ENCODE measurements at regions not wholly inside any gene's neighbourhood (a gene's known extent, or its start where the extent isn't known, plus 50 kb on each side); places are given as distances from the start of the nearest gene placed in this dataset.
A peak's percentile ranks its signal among the peaks of the same experiment; 100 is the strongest.
"Not testable (repeated sequence)": the region's sequence is repeated elsewhere in the genome, so short reads cannot be mapped to it uniquely, and the experiment has no call there.

DNA sequence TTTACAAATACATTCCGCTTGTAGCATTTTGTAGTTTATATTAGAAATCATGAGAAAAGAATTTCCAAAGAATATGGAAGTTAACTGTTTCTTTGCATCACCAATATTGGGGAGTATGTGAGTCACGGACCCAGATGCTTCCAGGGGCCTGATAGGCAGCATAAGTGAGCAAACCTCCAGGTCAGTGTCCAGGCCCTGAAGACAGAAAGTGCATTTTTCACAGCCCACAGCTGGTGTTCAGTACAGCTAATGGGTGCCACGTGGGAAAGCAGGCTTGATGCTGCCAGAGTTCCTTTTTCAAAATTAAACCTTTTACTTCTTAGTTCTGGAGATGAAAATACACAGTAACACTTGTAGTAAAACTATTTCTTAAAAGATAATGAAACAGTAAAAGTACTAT is 454.4 kb upstream of the ACTBL2 start:
- intact Hi-C loops (cut with DNase I) = no loop called here
- DNase-seq = peak in 1 of 10 donors; percentile 58

- intact Hi-C loops (cut with DNase I) = no loop called here
- DNase-seq = no peak
Observed at GRCh38 chr5:57932761-57933160, 450.1 kb upstream of the ACTBL2 start.

DNA sequence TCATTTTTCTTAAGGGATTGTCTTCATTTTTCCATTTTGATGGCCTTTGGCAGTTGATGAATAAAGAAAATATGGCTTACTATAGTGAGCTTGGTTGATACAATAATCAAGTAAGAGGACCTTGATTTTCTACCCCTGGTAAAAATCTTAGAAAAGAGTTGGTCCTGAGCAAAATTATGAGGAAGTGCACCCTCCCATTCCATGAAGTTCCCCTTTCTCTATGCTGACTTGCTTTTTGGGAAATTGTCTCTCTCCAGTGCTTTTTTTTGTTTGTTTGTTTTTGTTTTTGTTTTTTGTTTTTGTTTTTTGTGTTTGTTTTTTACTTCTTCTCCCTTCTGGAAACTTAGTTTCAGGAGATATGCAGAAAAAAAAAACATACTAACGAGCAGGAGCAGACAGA is 449.2 kb upstream of the ACTBL2 start:
- DNase-seq = no peak
- intact Hi-C loops (cut with DNase I) = no loop called here

GRCh38 chr5:57931352-57931751 is 448.7 kb upstream of the ACTBL2 start:
- intact Hi-C loops (cut with DNase I) = no loop called here
- DNase-seq = no peak

DNA sequence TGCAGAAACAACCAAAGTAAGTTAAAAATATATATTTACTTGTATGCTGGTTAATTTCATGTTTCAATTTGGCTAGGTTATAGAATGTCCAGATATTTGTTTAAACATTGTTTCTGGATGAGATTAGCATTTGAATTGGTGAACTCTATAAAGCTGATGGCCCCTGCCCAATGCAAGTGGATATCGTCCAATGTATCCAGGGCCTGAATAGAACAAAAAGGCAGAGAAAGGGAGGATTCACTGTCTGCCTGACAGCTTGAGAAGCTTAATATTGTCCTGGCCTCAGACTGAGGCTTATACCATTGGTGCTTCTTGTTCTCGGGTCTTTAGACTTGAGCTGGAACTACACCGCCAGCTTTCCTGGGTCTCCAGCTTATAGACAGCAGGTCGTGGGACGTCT is 446.7 kb upstream of the ACTBL2 start:
- intact Hi-C loops (cut with DNase I) = no loop called here
- no peak for DNase-seq

DNA sequence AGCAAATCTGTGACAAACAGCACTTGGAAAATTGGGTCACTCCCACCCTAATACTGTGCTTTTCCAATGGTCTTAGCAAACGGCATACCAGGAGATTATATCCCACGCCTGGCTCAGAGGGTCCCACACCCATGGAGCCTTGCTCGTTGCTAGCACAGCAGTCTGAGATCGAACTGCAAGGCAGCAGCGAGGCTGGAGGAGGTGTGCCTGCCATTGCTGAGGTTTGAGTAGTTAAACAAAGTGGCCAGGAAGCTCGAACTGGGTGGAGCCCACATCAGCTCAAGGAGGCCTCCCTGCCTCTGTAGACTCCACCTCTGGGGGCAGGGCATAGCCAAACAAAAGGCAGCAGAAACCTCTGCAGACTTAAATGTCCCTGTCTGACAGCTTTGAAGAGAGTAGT is 440.5 kb upstream of the ACTBL2 start:
- peak in 2 of 10 donors; percentile 53 to 68 for DNase-seq
- intact Hi-C loops (cut with DNase I) = not testable (repeated sequence)

DNA sequence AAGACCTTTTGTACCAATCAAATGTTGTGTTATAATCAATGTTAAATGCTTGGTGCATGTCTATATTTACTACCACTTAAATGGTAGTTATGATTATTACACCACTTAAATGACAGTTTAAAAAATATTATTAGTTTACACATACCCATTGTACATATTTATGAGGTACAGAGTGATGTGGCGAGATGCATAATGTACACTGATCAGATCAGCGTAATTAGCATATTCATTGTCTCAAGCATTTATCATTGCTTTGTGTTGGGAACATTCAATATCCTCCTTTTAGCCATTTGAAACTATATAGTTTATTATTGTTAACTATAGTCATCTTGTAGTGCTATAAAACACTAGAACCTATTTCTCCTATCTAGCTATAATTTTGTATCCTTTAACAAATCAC is 434.4 kb upstream of the ACTBL2 start:
- intact Hi-C loops (cut with DNase I) = no loop called here
- DNase-seq = no peak

DNA sequence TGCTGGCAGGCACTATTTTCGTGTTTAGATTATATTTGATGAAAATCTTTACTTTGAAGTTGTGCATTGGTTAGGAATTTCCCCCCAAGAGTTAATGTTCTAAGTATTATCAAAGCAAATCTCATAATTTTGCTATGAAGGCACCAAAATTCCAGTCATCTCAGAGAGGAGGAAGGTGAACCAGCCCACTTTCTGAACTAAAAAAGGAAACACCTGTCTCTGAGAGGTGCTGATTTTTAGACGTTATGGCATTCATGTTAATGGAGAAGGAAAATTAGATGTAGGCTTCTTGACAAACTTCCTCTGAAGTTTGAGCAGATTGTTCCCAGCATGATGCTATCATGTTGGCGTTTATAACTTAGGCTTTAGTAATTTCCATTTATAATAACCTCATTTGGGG is 432.9 kb upstream of the ACTBL2 start:
- no peak for DNase-seq
- intact Hi-C loops (cut with DNase I) = no loop called here

DNA sequence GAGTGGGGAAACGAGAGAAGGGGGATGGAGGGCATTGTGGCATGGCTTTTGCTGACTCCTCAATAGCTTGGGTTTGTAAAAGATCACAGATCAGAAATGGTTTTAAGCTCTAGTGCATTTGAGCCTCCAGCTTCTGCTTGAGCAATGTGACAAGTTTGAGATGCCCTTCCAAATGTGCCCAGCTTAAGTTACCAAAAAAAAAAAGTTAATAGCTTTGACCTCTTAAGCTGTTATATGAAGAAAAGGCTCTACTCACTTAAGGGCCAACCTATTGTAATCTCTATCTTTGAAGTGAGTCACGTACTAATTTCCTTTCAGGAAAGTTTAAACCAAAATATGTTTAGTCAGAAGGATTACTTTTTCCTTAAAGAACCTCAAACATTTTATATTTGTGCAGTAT is 428.8 kb upstream of the ACTBL2 start:
- intact Hi-C loops (cut with DNase I) = no loop called here
- DNase-seq = no peak

- no peak for DNase-seq
- intact Hi-C loops (cut with DNase I) = no loop called here
Observed at GRCh38 chr5:57906671-57907070, 424.1 kb upstream of the ACTBL2 start.

- DNase-seq = no peak
- intact Hi-C loops (cut with DNase I) = no loop called here
Observed at GRCh38 chr5:57903458-57903857, 420.8 kb upstream of the ACTBL2 start.

GRCh38 chr5:57902095-57902494 is 419.5 kb upstream of the ACTBL2 start:
- no peak for DNase-seq
- intact Hi-C loops (cut with DNase I) = no loop called here

DNA sequence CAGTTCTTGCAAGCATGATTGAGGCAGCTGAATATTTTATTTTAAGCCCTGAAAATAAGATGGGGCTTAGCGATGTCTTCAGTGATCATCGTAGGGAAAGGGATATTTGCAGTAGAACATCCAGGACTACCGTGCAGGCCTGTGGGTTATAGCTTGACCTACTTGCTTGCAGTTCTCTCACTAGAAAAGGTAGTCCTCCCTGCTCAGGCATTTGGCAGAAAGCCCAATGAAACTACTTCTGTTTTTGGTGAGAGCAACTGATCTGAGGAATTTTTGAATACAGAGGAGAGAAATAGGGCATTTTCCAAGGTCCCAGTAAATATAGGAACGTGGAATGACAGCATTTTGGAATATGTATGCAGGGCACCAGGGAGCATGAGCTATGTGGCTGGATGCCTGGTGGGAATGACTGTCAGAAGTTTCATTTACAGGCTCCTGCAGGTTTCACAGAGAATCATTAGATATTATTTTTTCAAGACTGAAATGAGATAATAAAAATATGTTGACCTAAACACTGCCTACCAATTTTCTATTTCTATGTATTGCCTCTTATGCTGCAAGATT is 417.9 kb upstream of the ACTBL2 start:
- intact Hi-C loops (cut with DNase I) = no loop called here
- no peak for DNase-seq

DNA sequence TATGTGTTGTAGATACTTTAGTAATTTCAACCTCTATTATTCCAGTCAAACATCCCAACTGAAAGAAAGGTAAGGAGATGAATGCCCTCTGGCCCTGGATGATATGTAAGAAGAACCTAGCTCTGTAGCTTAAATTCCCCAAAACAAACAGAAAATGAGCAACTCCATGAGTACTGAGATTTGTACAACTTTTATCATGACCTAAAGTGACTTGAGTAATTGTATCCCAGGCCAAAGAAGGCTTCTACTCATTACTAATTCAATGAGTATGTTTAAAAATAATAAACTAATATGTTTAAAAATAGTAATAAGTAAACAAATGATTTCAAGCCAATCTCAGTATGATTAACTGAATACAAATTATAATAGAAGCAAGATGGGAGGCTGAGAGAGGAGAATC is 414.0 kb upstream of the ACTBL2 start:
- intact Hi-C loops (cut with DNase I) = no loop called here
- DNase-seq = no peak

GRCh38 chr5:57895766-57896165 is 413.2 kb upstream of the ACTBL2 start:
- intact Hi-C loops (cut with DNase I) = no loop called here
- DNase-seq = no peak

- DNase-seq = no peak
- intact Hi-C loops (cut with DNase I) = no loop called here
Observed at GRCh38 chr5:57893926-57894325, 411.3 kb upstream of the ACTBL2 start.

DNA sequence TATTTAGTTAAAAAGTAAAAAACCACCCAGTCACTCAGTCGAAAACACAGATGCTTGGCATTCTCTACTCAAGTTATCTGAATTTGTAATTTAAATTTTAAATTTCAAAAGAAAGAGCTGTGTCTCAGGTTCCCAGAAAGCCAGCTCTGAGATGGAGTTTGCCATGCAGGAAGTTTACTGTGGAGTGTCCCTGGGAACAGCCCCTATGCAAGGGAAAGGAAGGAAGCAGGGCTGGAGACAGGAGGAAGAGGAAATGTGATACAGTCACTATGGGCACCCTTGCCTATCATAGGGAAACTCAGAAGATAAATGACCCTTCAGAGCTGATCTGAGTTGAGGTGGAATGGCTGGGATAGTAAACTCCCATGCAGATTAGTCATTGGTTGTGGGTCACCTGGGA is 408.8 kb upstream of the ACTBL2 start:
- no peak for DNase-seq
- intact Hi-C loops (cut with DNase I) = no loop called here

DNA sequence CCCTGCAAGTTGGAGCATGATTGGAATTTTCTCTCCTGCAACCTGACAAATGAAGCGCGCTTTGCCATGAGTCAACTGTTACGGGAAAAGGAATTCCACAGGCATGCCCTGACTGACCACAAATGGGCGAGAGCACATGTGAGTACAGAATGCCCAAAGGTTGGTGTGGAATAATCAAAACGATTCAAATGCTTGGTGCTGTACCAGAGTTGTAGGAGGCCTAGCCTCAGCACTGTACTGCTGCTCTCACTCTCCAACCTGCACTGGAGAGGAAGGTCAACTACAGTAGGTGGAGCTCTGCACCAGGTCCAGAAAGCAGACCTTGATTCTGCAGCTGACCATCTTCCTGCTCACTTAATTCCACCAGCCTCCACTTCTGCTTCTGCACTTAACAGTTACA is 406.9 kb upstream of the ACTBL2 start:
- intact Hi-C loops (cut with DNase I) = loop anchor here (5.0 kb wide), 1 partner anchor 573 kb away; the partner anchor contains the start of gene PLK2
- peak in 1 of 10 donors; percentile 43 for DNase-seq

DNA sequence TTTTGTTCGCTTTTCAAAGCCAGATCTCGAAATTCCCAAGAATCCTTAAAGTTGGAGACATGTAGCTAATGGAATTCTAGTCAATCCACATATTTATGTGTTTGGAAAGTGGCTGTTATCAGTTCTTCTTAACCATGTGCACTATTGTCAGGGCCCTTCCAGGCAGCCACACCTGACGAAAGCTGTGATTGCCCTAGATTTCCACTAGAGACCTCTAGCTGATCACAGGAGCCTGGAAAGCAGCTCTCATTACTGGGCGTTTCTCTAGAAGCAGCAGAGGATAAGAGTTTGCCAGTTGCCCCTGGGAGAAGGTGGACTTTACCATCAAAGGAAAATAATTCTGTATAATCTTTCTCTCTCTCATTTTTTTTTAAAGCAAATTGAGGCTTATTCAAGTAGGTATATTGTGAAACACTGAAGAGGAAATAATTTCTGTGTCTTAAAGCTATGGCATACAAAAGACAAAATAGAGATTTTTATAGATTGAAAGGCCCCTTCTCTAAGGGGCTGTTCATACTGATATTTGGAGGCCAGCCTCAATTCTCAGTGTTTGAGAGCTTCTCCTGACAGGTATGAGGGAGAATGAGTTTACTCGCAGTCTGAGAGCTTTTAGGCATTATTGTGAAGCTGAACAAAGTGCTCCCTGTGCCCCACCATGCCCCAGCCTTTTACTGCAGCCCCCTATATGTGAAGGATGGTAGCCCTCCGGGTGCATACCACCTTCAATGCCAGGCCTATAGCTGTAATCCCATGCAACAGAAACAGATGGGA is 405.4 kb upstream of the ACTBL2 start:
- intact Hi-C loops (cut with DNase I) = loop anchor here (5.0 kb wide), 1 partner anchor 574 kb away; the partner anchor contains the start of gene PLK2
- peak in 4 of 10 donors; percentile 22 to 76 (median 56) for DNase-seq

- DNase-seq = no peak
- intact Hi-C loops (cut with DNase I) = loop anchor here (5.0 kb wide), 1 partner anchor 578 kb away; the partner anchor contains the start of gene PLK2
Observed at GRCh38 chr5:57884346-57885102, 401.9 kb upstream of the ACTBL2 start.

DNA sequence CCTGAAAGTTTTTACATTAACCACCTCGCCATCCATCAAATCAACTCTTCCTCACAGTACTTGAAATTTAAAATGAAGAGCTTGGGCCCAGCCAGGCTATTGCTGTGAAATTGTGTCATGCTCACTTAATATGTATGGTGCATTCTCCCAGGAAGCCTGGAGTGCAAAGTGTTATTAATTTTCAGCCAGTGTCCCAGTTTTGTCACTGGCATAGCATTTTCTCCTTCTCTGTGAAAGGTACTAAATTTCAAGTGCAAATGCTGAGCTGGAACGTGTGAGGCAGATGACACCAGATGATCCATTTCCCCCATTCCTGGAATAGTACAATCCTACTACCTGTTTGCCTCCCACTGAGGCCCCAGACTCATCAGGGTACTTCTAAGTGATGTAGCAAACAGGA is 397.6 kb upstream of the ACTBL2 start:
- no peak for DNase-seq
- intact Hi-C loops (cut with DNase I) = no loop called here

DNA sequence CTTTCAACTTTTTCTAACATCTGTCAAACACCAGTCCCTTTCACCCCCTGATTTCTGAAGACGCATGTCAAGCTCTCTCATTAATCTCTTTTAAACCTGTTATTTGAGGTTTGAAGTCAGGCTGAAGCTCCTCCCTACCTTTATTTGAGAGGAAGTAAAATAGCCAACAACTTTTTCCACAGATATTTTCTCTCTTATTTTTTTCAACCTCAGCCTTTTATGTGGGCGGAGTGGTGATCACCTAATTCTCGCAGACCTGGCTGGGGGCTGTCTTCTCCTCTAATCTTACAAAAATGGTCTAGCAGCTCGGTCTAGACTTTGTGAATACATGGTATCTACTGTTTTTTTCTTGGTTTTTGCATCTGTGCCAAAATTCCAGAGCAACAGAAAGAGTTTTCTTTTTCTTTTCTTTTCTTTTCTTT is 395.7 kb upstream of the ACTBL2 start:
- intact Hi-C loops (cut with DNase I) = no loop called here
- no peak for DNase-seq
